Type B pancreatic cell (in vitro differentiated cells): ENCODE measurements at regions not wholly inside any gene's neighbourhood (a gene's known extent, or its start where the extent isn't known, plus 50 kb on each side); places are given as distances from the start of the nearest gene placed in this dataset.
"Not testable (repeated sequence)": the region's sequence is repeated elsewhere in the genome, so short reads cannot be mapped to it uniquely, and the experiment has no call there.

ENCODE experiments used
- DNase-seq: peaks from one replicate; pipeline ENCODE4 v3.0.0; 2021; ENCODE audit warnings: mixed read lengths; ENCODE audit not compliant: unreplicated experiment; ENCODE audit errors: extremely low spot score
- H3K27ac Mint-ChIP-seq: 2 replicates; pipeline ENCODE4 v1.8.0; 2021; ENCODE audit warnings: mild to moderate bottlenecking, mixed read lengths
- H3K27me3 Mint-ChIP-seq: 2 replicates; pipeline ENCODE4 v1.8.0; 2021; ENCODE audit warnings: mixed read lengths
- H3K36me3 Mint-ChIP-seq: 2 replicates; pipeline ENCODE4 v1.8.0; 2021; ENCODE audit warnings: mixed read lengths
- H3K4me1 Mint-ChIP-seq: one replicate; pipeline ENCODE4 v1.8.0; 2021; ENCODE audit warnings: mixed read lengths; ENCODE audit not compliant: unreplicated experiment
- H3K4me3 Mint-ChIP-seq: 2 replicates; pipeline ENCODE4 v1.8.0; 2021; ENCODE audit warnings: mild to moderate bottlenecking, mixed read lengths
- H3K9me3 Mint-ChIP-seq: 2 replicates; pipeline ENCODE4 v1.8.0; 2021; ENCODE audit warnings: mixed read lengths
- TF ChIP-seq, protein P1 (sequence below): fragments of 200-600 bp; sonication (generic); conservative IDR thresholded peaks from 2 replicates; pipeline ENCODE4 v1.5.0; 2021; ENCODE audit warnings: antibody characterized with exemption, mild to moderate bottlenecking

DNA sequence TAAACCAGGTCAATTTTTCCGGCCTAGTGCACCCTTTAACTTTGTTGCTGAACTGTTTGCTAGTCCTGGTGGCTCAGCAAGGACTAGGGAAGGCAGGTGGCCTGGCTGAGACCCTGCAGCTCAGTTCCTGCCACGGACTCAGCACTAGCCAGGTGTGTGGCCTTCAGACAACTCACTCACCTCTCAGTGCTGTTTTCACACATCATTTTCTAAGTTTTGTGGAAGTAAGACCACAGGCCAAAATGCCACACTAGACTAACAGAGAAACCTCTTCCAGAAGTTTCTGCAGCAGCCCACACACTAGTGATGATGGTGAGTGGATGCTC lies 65.9 kb upstream of the SLC1A4 start:
- Mint-ChIP-seq H3K4me3 (no peak overlapping the region), H3K36me3 (no peaks in the 10 kb centered on the region), H3K9me3 (peaks cover 9% of the 10 kb centered on the region), H3K4me1 (no peaks in the 10 kb centered on the region), H3K27me3 (no peaks in the 10 kb centered on the region), H3K27ac (no peak overlapping the region)
- DNase-seq, result no peak
- TF ChIP-seq, protein P1, sequence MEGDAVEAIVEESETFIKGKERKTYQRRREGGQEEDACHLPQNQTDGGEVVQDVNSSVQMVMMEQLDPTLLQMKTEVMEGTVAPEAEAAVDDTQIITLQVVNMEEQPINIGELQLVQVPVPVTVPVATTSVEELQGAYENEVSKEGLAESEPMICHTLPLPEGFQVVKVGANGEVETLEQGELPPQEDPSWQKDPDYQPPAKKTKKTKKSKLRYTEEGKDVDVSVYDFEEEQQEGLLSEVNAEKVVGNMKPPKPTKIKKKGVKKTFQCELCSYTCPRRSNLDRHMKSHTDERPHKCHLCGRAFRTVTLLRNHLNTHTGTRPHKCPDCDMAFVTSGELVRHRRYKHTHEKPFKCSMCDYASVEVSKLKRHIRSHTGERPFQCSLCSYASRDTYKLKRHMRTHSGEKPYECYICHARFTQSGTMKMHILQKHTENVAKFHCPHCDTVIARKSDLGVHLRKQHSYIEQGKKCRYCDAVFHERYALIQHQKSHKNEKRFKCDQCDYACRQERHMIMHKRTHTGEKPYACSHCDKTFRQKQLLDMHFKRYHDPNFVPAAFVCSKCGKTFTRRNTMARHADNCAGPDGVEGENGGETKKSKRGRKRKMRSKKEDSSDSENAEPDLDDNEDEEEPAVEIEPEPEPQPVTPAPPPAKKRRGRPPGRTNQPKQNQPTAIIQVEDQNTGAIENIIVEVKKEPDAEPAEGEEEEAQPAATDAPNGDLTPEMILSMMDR, result no peak

DNA sequence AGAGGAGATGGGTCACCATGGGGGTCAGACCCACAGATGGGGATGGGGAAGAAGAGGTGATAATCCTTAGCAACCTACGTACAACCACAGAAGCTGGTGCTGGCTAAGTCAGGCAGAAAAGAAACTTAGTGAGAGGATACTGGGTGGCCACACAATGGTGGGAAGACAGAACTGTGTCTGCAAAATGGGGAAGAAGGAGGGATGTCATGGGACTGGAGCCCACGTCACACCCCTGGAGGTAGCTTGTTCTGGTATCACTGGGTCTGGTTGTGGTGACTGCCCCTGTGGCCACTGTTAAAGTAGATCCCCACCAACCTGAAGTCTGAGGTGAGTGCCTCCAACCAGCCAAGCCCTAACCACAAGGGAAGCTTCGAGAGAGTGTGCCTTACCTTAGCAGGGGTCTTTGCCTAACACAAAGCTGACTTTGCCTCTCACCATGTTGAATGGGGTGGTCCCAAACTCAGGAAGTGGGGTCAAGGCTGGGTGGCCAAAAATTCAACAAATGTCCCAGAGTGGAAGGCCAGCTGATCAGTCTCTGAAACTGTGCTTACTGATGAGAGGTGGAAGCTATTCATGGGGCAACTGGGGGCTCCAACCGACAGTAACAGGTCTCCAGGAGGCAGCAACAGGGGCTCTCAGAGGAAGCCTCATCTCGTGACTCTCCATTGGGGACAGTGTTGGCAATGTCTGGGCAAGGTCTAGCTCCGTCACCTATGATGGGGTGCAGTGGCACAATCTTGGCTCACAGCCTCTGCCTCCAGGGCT lies 64.8 kb upstream of the SLC1A4 start:
- no peak overlapping the region for H3K27ac Mint-ChIP-seq
- no peak for DNase-seq
- H3K4me1 Mint-ChIP-seq, result no peaks in the 10 kb centered on the region
- TF ChIP-seq, protein P1, result no peak
- no peak overlapping the region for H3K4me3 Mint-ChIP-seq
- H3K9me3 Mint-ChIP-seq, result peaks cover 9% of the 10 kb centered on the region
- no peaks in the 10 kb centered on the region for H3K36me3 Mint-ChIP-seq
- no peaks in the 10 kb centered on the region for H3K27me3 Mint-ChIP-seq

DNA sequence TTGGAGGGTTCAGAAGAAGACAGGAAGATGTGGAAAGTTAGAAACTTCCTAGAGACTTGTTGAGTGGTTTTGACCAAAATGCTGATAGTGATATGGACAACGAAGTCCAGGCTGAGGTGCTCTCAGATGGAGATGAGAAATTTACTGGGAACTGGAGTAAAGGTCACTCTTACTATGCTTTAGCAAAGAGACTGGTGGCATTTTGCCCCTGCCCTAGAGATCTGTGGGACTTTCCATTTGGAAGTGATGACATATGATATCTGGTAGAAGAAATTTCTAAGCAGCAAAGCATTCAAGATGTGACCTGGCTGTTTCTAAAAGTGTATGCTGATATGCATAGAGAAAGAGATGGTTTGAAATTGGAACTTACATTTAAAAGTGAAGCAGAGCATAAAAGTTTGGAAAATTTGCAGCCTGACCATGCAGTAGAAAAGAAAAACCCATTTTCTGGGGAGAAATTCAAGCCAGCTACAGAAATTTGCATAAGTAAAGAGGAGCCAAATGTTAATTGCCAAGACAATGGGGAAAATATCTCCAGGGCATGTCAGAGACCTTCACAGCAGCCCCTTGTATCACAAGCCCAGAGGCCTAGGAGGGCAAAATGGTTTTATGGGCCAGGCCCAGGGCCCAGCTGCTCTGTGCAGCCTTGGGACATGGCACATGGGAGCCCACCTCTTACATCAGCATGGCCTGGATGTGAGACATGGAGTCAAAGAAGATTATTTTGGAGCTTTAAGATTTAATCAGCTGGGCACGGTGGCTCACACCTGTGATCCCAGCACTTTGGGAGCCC lies 63.1 kb upstream of the SLC1A4 start:
- H3K27me3 Mint-ChIP-seq, result peaks cover 11% of the 10 kb centered on the region
- not testable (repeated sequence) for H3K4me1 Mint-ChIP-seq, H3K4me3 Mint-ChIP-seq, H3K27ac Mint-ChIP-seq, DNase-seq, H3K9me3 Mint-ChIP-seq, H3K36me3 Mint-ChIP-seq

DNA sequence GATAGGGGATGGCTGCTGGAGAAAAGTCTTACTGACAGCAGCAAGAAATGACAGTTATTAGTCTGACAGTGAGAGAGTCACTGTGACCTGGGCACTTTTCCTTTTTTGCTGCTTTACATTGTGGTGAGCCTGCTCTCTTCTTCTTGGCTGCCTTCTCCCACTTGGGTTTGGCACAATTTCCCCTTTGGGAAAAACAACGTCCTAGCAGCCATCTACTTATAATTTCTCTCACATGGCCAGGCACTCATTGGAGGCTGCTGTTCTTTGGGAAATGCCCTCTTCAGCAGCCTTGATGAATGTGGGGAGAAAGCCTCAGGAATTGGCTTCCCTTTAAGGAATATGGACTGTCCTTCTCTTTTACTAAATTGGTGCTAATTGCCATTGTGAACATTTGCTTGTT lies 60.4 kb upstream of the SLC1A4 start:
- H3K4me3 Mint-ChIP-seq, result no peak overlapping the region
- no peaks in the 10 kb centered on the region for H3K36me3 Mint-ChIP-seq
- peaks cover 25% of the 10 kb centered on the region for H3K27me3 Mint-ChIP-seq
- no peak for DNase-seq
- H3K27ac Mint-ChIP-seq, result no peak overlapping the region
- H3K4me1 Mint-ChIP-seq, result no peaks in the 10 kb centered on the region
- TF ChIP-seq, protein P1, result no peak
- peaks cover 9% of the 10 kb centered on the region for H3K9me3 Mint-ChIP-seq

DNA sequence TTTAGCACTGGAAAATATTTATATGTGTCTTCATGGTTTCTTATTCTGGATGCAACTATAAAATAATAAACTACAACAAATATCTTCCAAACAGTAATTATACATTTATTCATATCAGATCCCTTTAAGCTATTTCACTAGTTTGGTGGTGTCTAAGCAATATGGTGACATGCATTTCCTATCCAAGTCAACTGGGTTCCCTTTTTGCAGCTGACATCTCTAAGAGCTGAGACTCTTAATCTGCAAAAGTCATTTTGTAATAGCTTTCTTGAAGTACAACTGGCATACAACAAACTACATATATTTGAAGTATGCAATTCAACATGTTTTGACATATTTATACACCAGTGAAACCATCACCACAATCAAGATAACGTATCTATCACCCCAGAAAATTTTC lies 59.9 kb upstream of the SLC1A4 start:
- Mint-ChIP-seq H3K27me3 (peaks cover 25% of the 10 kb centered on the region), H3K4me3 (no peak overlapping the region), H3K27ac (no peak overlapping the region), H3K36me3 (no peaks in the 10 kb centered on the region), H3K4me1 (no peaks in the 10 kb centered on the region), H3K9me3 (peaks cover 9% of the 10 kb centered on the region)
- TF ChIP-seq, protein P1, result no peak
- DNase-seq, result no peak

DNA sequence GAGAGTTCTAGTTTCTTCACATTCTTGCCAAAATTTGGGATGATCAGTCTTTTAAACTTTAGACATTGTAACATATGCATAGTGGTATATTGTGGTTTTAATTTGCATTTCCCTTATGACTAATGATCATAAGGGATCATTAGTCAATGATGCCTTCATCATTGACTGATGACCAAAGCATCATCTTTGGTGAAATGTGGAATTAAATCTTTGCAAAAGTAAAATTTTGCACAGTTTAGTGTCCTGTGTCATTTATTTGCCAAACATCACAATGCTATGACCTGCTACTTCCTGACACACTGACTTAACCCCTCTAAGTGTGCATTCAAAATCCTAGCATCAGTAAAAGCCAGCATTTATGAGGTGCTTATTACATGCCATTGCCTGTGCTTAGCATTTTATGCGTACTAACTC lies 58.9 kb upstream of the SLC1A4 start:
- no peak for DNase-seq
- Mint-ChIP-seq H3K9me3 (peaks cover 9% of the 10 kb centered on the region), H3K27me3 (peaks cover 25% of the 10 kb centered on the region), H3K27ac (no peak overlapping the region), H3K4me3 (no peak overlapping the region), H3K4me1 (no peaks in the 10 kb centered on the region), H3K36me3 (no peaks in the 10 kb centered on the region)
- TF ChIP-seq, protein P1, result no peak
